ENCODE measurements at regions not wholly inside any gene's neighbourhood (a gene's known extent, or its start where the extent isn't known, plus 50 kb on each side); places are given as distances from the start of the nearest gene placed in this dataset.
"Not testable (repeated sequence)": the region's sequence is repeated elsewhere in the genome, so short reads cannot be mapped to it uniquely, and the experiment has no call there.

DNA sequence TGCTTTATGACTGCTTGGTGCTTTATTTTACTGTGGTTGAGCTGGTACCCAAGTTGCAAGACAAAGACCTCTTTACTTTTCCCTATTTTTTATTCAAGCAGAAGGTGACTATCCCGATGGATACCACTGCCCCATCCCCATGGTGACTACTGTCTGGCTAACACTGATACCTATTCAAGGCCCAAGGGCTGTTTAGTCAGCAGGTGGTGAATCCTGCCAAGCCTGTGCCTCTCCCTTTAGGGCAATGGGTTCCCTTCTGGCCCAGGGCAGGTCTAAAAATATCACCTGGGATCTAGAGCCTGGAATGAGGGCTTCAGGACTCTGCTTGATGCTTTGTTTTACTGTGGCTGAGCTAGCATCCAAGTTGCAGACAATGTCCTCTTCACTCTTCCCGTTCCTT, 510.0 kb upstream of the GRAMD2B start:
- DNase-seq (ENCODE audit: low spot score): no peak

DNA sequence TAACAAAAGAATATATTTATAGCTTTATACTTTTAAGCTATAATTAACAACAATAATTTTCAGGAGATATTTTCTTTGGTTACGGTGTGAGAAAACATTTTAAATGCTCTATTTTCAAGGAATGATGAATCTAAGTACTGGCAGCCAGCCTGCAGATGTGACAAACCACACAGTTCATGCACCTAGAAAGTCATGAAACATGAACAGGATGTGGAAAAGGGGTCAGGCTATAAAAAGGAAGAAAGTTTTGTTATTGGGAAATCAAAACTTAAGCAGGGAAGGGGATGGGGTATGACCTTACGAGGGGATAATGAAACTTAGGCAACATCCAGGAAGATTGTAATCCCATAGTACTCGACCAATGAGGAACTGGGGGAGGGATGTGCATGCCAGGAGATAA, 508.7 kb upstream of the GRAMD2B start:
- DNase-seq (ENCODE audit: low spot score): no peak

DNA sequence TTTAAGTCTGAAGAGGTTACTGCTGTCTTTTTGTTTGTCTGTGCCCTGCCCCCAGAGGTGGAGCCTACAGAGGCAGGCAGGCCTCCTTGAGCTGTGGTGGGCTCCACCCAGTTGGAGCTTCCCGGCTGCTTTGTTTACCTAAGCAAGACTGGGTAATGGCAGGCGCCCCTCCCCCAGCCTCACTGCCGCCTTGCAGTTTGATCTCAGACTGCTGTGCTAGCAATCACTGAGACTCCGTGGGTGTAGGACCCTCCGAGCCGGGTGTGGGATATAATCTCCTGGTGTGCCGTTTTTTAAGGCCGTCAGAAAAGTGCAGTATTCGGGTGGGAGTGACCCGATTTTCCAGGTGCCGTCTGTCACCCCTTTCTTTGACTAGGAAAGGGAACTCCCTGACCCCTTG, 499.3 kb upstream of the GRAMD2B start:
- not testable (repeated sequence) for DNase-seq (ENCODE audit: low spot score)

DNA sequence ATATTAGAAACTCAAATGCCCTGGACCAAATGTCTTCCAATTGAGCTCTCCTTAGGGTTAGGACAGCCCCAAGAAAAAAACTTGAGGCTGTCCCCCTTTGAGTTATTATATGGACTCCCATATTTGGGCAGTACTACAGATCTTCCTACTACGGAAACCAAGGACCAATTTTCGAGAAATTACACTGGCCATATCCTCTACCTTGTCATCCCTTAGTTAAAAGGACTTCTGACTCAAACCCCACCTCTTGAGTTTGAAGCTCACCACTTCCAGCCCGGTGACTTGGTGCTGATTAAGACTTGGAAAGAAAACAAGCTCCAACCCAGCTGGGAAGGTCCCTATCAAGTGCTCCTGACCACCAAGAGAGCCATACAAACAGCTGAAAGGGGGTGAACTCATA, 497.0 kb upstream of the GRAMD2B start:
- no peak for DNase-seq (ENCODE audit: low spot score)

DNA sequence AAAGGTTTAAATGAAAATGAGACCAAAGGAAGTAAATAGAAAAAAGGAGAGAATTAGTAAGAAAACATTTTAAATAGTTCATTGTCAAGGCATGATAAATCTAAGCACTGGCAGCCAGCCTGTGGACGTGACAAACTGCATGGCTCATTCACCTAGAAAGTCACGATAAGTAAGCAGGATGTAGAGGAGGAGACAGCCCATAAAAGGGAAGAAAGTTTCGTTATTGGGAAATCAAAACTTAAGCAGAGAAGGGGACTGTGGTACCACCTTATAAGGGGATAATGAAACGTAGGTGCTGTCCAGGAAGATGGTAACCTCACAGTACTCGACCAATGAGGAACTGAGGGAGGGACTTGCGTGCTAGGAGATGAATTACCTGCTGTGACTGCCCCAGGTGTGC, 494.5 kb upstream of the GRAMD2B start:
- peak; percentile 18 for DNase-seq (ENCODE audit: low spot score)

DNA sequence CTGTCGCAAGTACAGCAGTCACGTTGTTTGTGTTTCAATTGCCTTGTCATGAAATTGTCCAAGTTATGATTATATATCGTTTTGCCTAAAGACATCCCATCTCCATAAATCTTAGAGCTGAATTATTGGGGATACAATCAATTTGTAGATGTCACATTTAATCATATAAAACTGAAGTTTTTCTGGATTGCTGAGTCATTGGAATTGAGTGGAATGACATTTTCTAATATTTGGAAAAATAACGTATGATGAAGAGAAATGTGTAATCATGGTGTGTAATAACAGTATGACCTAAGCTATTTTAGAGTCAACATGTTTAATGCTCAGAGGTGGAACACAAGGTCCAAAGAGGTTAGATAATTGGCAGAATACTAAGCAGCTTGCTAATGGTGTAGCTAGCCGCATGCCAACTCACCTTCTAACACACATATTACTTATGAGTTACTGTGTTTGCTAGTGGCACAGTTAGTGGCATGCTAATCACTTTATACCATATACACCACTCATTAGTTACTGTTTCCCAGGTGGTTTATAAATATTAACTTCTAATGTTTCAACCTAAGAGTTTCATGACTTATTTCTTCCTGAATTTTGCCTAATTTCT, 473.1 kb upstream of the GRAMD2B start:
- no peak for DNase-seq (ENCODE audit: low spot score)

DNA sequence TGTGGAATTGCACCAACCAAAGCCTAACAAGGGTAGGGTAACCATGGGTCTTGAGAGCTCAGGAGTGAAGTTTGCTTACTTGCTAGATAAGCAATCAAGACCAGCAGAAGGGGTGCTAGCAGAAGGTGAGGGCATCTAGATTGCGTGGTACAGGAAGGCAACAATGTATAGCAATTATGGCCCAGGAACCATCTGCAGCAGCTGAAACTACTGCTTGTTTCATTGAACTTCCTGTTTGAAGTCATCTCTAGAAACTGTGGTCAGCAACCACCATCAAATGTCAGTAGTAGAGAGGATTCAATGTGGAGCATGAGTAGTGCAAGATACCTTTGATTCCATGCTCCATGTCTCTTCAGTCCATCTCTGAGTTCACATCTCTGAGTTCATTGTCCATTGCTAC, 462.1 kb upstream of the GRAMD2B start:
- no peak for DNase-seq (ENCODE audit: low spot score)

DNA sequence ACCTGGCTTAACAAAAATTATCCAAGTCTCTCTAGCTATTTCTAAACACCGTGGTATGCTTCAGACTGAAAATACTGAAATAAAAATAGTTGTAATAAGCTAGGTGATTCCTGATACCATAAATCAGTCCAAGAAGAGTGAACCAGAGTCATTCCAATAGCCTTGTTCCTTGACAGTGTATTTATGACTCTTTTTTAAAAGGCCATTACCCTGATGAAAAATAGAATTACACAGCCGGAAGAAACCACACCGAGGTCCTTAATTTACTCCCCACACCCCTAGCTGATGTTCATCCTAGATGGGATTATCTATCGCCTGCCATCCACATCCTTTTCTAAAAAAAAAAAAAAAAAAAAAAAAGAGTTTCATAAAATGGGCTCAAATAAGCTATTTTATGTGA, 457.6 kb upstream of the GRAMD2B start:
- no peak for DNase-seq (ENCODE audit: low spot score)

DNA sequence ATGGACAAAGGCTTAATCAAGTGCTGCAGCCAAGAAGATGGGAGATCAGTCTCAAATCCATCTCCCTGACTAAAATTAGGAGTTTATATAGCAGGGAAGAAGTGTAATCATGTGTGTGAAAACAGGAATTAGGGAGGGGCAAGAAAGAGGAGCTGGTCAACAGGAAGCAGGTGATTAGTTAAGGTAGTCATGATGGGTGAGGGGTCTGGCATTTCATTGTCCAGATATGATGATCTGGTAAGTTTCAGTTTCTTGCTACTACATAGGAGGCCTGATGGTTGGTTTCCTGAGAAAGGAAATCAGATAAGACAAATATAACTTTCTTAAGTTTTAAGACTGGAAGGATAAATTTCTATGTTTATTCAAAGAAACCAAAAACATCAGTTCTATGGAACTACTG, 455.6 kb upstream of the GRAMD2B start:
- DNase-seq (ENCODE audit: low spot score): no peak

DNA sequence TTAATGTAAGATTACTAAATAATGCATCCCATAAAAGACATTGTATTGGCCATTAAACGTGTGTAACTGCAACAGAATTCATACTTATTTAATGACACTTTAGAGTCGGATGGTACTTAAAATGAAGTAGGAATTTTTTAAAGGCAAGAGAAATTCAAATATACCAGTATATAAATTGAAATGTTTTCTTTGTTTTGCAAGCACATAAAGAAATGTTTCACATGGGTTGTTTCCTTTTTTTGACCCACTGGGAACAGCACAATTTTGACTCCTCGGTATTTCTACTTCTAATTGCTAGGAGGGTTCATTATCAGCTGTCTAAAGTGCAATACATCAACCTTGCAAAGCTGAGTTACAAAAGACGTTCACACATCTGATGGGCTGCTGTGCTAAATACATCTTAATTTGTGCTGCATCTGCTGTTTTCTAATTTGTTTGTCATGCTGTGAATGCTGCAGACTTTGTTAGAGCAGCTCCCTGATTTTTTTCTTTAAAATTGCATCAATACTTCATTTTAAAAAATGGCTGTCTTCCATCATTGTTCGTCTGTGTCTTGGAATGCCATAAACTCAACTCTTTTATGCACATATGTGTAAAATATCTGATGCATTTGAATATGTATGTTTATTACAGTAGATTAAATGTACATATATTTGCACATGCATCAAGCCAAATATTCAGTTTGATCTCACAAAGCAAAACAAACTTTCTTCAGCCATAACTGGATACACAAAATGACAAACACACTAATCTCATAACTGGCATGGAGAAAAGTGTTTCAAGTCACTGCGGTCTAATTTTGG, 454.0 kb upstream of the GRAMD2B start:
- DNase-seq (ENCODE audit: low spot score): no peak

DNA sequence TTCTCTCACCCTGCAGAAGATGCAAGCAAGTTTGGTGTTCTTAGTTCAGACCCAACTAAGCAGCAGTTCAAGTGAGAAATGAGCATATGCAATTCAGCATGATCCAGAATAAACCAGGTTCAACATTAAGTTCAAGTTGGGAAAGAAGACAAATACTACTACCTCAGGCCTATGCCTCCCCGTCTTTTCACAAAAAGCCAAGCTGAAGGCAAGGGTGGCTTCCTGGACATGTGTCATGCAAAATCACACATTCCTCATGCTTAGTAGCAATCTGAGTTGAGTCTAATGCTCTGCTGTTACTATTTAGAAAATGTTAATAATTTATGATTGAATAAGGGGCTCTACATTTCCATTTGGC, 453.4 kb upstream of the GRAMD2B start:
- no peak for DNase-seq (ENCODE audit: low spot score)

DNA sequence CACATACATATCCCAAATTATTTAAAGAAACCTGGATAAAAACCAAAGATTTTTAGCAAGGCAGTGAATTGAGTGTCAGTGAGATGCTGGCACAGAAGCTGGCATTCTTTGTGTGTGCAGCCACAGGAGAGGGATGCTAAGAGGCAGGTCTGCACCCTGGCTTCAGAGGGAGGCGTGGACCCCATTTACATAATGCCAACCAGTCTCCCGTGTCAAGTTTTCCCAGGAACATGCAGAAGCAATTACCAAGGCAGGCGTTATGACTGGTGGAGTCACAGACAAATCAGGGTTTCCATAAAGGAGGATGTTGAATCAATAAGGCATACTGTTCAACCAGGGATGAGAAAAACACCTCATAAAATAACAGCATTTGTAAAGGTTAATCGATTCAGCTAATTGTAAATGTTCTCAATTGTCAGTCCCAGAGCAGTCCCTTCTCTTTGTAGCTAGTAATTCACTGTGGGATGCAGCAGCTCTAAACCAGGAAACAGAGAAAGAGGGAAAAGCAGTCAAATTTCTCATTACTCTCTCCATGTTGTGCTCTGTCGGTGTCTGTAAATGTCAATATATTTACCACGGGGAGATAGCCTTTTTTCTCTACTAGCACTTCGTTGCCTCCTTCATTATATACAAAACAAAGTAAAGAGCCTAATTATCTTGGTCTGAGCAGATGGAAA, 452.4 kb upstream of the GRAMD2B start:
- no peak for DNase-seq (ENCODE audit: low spot score)

DNA sequence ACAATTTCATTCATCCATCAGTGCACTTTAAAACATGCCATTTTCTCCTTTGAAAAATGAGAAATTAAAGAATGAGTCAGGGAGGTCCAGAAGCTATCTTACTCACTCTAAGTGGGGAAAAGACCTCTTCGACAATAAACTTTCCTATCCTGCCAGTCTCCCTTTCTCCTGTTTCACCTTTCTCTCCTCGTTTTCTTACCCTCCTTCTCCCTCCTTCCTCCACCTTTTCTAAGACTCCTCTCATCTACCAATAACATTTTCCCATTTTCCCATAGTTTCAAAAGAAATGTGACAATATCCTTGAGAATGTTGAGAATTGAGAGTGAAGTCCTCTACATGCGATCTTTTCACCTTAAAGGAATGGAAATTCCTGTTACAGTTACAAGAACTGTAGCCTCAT, 450.5 kb upstream of the GRAMD2B start:
- DNase-seq (ENCODE audit: low spot score): no peak

DNA sequence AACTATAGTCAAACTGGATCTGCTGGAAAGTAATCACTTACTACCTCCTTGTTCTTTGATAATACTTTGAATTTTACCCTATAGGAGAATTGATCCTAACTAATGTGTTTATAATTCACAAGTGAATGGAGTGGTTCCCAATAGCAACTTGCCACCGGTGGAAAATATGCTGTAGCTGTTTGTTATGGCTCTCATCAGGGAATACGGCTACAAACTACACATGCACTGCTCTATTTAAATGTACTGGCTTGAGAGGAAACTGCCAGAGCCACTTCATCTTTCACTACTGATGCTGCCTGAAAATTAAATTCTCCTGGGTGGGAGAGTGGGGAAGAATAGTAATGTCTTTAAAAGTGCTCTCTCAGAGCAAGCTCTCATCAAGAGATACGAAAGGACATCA, 448.5 kb upstream of the GRAMD2B start:
- no peak for DNase-seq (ENCODE audit: low spot score)

DNA sequence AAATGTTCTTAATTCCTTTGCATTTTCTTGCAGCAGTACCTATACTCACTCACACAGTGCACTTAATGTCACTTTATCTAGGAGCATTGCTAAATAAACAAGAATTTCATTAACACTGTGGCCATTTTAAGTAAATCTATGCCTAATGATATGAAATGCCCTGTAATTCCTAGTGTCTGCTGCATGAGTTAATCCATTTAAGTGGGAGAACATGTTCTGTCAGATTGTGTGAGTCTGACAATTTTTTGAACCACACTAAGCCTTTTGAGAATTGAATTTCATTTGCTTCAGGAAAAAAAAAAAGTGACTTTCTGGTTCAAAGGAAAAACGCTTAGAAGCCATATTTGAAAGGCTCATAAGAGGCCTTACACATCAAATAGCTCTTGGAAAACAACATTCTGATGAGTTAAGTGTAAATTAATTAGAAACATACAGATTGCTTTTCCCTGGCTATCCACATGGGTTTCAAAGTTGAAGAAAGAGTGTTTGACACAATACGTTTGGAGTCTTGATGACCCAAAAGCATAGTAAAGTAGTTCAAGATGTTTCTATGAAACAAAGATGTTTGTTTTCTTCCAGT, 446.7 kb upstream of the GRAMD2B start:
- no peak for DNase-seq (ENCODE audit: low spot score)

DNA sequence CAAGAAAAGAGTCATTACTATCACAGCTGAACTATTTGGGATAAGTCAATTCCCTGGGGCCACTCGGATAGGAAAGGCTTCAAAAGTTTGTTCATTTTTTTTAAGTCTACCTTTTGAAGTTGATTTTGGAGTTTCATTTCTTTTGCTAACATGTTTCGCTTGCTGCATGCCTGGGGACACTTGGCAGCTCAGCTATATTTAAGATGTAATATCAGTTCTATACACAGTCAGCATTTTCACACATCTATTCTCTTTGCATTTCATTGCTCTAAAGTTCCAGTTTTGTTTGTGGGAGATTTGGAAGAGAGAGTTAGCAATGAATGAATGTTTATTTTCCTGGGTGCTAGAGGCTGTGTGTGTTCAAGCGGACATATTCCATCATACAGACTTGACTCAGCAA, 445.2 kb upstream of the GRAMD2B start:
- DNase-seq (ENCODE audit: low spot score): no peak

DNA sequence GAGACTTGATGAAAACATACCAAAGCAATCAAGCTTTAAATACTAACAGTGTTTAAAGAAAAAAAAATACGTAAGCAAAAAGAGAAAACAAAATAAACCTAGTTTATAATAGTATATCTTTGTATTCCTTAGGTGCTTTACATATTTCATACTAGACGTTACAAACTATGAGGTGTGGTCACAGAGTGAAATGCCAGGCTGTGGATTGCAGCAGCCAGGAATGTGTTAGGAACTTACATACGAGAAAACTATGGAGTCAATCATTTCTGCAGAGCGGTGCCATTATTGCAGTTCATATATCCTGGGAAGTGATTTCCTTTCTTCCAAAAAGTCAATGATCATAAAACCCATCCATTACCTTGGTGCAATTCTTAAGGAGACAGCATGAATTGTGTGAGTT, 443.6 kb upstream of the GRAMD2B start:
- DNase-seq (ENCODE audit: low spot score): no peak

DNA sequence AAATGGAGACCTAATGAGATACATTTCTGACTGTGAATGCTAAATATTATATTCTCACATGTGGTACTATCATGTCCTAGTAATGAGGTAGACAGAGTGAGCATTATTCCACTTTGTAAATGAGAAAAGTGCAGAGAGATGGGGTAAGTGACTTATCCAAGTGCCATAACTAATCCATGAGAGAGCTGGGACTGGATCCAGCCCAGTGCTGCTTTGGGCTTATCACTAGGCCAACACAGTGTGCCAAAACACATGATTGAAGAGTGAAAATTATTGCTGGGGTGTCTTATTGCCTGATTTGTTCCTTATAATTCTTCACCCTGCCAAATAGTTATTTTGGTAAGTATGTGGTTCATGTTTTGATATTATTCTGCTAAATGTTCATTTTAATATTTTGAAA, 442.2 kb upstream of the GRAMD2B start:
- DNase-seq (ENCODE audit: low spot score): no peak

DNA sequence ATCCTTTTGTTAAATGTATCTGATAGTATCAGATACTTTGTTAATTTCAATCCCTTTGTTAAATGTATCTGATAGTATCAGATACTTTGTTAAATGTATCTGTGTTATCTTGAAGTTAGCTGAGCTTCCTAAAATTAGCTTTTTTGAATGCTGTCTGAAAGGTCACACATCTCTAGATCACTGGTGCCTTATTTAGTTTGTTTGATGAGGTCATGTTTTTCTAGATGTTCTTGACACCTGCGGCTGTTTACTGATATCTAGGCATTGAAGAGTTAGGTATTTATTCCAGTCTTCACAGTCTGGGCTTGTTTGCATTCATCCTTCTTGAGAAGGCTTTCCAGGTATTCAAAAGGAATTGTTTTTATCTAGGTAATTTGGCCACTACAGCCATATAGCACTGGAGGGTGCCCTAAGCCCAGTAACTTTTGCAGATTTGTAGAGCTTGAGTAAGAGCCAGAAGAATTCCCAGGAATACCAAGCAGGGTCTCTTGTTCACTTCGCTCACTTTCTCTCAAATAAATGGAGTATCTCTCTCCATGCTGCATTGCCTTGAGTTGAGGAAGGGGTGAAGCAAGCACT, 435.4 kb upstream of the GRAMD2B start:
- DNase-seq (ENCODE audit: low spot score): no peak

DNA sequence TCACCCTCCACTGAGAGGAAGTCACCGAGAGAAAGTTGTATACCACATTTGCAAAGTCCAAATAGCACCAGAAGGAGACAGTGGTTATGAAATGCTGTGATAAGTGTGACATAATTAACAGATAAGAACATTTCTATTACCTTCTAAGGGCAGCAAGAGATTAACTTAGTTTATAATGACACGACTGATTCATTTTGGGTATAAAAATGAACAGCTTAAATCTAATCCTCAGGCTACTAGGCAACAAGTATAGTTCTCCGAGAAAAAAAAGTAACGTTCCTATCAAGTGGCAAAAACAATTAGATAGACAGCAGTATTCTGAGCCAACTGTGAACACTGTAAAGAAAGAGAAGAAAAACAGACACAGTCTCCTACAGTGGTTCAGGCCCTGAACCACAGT, 431.2 kb upstream of the GRAMD2B start:
- DNase-seq (ENCODE audit: low spot score): no peak

DNA sequence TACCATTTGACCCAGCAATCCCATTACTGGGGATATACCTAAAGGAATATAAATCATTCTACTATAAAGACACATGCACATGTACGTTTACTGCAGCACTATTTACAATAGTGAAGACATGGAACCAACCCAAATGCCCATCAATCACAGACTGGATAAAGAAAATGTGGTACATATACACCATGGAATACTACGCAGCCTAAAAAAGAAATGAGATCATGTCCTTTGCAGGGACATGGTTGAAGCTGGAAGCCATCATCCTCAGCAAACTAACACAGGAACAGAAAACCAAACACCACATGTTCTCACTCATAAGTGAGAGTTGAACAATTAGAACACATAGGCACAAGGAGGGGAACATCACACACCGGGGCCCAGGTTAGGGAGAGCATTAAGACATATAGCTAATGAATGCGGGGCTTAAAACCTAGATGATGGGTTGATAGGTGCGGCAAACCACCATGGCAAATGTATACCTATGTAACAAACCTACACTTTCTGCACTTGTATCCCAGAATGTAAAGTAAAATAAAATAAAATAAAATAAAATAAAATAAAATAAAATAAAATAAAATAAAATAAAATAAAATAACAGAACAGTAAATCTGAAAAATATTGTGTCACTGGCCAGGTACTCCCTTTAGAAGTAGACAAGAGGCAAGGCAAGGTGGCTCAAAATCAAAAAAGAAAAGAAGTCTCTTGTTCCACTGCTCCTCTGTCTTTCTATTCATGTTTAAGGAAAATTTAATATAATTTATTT, 423.8 kb upstream of the GRAMD2B start:
- DNase-seq (ENCODE audit: low spot score): not testable (repeated sequence)

DNA sequence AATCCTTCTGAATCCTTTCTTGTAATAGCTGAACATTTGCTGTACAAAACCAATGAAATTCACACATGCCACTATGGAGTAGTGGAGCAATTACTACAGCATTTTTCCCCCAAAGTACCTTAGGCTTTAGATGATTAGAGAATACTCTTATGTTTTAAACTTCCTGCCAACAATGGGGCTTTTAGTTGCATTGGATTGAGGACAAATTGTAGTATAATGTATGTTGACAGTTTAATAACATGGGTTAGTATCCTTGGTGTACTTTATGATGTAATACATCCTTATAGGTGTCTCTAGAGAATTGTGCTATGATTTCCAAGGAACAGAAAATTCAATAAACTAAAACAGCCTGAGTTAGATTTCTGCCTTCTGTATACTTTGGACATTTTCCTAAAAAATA, 422.7 kb upstream of the GRAMD2B start:
- no peak for DNase-seq (ENCODE audit: low spot score)
